ENCODE measurements at regions not wholly inside any gene's neighbourhood (a gene's known extent, or its start where the extent isn't known, plus 50 kb on each side); places are given as distances from the start of the nearest gene placed in this dataset.

DNA sequence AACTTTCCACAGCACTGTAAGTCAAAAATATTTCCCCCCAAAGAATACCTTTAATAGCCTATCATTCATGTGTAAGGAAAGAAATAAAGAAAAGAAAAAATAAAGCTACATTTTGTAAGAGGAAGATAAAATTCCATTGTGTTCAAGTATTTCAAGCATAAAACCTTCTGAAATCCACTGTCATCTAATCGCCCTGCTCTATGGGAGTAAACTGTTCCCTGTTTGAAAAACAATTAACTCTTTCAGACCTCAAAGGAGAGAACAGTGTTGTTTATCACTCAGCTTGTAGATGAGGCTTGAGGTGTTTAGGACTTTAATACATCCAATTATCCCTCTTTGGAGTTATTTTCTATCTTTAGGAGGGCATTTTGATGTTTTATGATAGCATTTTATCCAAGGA is 112.2 kb upstream of the REG3G start:
- TF ChIP-seq, protein P1, sequence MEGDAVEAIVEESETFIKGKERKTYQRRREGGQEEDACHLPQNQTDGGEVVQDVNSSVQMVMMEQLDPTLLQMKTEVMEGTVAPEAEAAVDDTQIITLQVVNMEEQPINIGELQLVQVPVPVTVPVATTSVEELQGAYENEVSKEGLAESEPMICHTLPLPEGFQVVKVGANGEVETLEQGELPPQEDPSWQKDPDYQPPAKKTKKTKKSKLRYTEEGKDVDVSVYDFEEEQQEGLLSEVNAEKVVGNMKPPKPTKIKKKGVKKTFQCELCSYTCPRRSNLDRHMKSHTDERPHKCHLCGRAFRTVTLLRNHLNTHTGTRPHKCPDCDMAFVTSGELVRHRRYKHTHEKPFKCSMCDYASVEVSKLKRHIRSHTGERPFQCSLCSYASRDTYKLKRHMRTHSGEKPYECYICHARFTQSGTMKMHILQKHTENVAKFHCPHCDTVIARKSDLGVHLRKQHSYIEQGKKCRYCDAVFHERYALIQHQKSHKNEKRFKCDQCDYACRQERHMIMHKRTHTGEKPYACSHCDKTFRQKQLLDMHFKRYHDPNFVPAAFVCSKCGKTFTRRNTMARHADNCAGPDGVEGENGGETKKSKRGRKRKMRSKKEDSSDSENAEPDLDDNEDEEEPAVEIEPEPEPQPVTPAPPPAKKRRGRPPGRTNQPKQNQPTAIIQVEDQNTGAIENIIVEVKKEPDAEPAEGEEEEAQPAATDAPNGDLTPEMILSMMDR (IDR thresholded peaks at IDR 0.05; ENCODE audit: low read length) = no peak
- TF ChIP-seq EZH2 (IDR thresholded peaks at IDR 0.05; ENCODE audit: borderline replicate concordance, low read length) = no peak

Data from OCI-LY1 (cell line).